K562 (cell line): ENCODE measurements at regions not wholly inside any gene's neighbourhood (a gene's known extent, or its start where the extent isn't known, plus 50 kb on each side); places are given as distances from the start of the nearest gene placed in this dataset.

Experiments used
- ATF1 ChIP-seq, 2 experiments: fragments of 450-650 bp in 1 of 2; IDR thresholded peaks; 2 replicates each; pipeline ENCODE4 v1.6.1; 2016; ENCODE audit warnings: missing compliant biosample characterization in 1 of 2, missing genetic modification characterization in 1 of 2
- CREM ChIP-seq: IDR thresholded peaks from 2 replicates; pipeline ENCODE4 v1.6.1; 2014; ENCODE audit warnings: antibody characterized with exemption, low read depth
- GATAD2A ChIP-seq: fragments of 450-650 bp; IDR thresholded peaks from 2 replicates; pipeline ENCODE4 v1.6.1; 2017
- MBD1 ChIP-seq: fragments of 250-450 bp; sonication (Bioruptor Pico); IDR thresholded peaks from 2 replicates; pipeline ENCODE4 v1.8.0; 2022; ENCODE audit warnings: inconsistent platforms
- SMC3 ChIP-seq: conservative IDR thresholded peaks from 2 replicates; pipeline ENCODE4 v1.6.1; 2011; ENCODE audit warnings: low read depth, low read length, improper control_type of control experiment; ENCODE audit not compliant: insufficient read depth
- TAF15 ChIP-seq: fragments of 200-400 bp; formaldehyde crosslinking; IDR thresholded peaks from 2 replicates; pipeline ENCODE4 v1.6.1; 2017; ENCODE audit warnings: mild to moderate bottlenecking, low read depth, low read length, moderate library complexity
- USF2 ChIP-seq: sonication (generic); formaldehyde crosslinking; IDR thresholded peaks from 2 replicates; pipeline ENCODE4 v1.5.0; 2020; ENCODE audit warnings: missing genetic modification reagents
- ZNF318 ChIP-seq, 2 experiments: fragments of 450-650 bp; IDR thresholded peaks; 2 replicates each; pipeline ENCODE4 v1.6.1; 2016; ENCODE audit warnings: mild to moderate bottlenecking in 2 of 2, borderline replicate concordance in 1 of 2, low read depth in 1 of 2, moderate library complexity in 1 of 2
- ZNF436 ChIP-seq: fragments of 250-450, 450-650 bp; sonication (Bioruptor Pico); formaldehyde crosslinking; IDR thresholded peaks from 2 replicates; pipeline ENCODE4 v1.7.0; 2020; ENCODE audit warnings: mild to moderate bottlenecking
- ZNF518B ChIP-seq: fragments of 250-450 bp; sonication (Bioruptor Pico); IDR thresholded peaks from 2 replicates; pipeline ENCODE4 v1.5.0; 2021; ENCODE audit warnings: mild to moderate bottlenecking, moderate library complexity
- ZNF584 ChIP-seq: fragments of 200-800 bp; sonication (Bioruptor generic); IDR thresholded peaks from 2 replicates; pipeline ENCODE4 v1.6.1; 2016; ENCODE audit warnings: low read depth, mild to moderate bottlenecking, missing genetic modification characterization, missing compliant biosample characterization

- TF ChIP-seq ZNF318 (IDR thresholded peaks at IDR 0.05; ENCODE audit: borderline replicate concordance in 1 of 2, low read depth in 1 of 2) = no peak
- TF ChIP-seq SMC3 = peak; percentile 93
- TF ChIP-seq MBD1 (CRISPR knock-in tag) = no peak
- TF ChIP-seq TAF15 = no peak
- TF ChIP-seq ZNF584 = no peak
- no peak for TF ChIP-seq GATAD2A
- TF ChIP-seq USF2 (CRISPR knock-in tag) = no peak
- peak; percentile 81 for TF ChIP-seq CREM
- TF ChIP-seq ATF1 (CRISPR knock-in tag; IDR thresholded peaks at IDR 0.05) = 0 out of 2 replicates have a peak, but pooled peaks have one; percentile 40
- peak; percentile 37; the same call in 1 of the 2 replicates for TF ChIP-seq ATF1 (tag; IDR thresholded peaks at IDR 0.05)
- TF ChIP-seq ZNF518B (CRISPR knock-in tag) = no peak
- no peak for TF ChIP-seq ZNF436 (CRISPR knock-in tag)
Observed at GRCh38 chr6:169831450-169832246, 80.2 kb downstream of the ERMARD start (continued).
